Osteocyte (in vitro differentiated cells): ENCODE measurements at regions not wholly inside any gene's neighbourhood (a gene's known extent, or its start where the extent isn't known, plus 50 kb on each side); places are given as distances from the start of the nearest gene placed in this dataset.

Experiments
- DNase-seq: peaks from one replicate; pipeline ENCODE4 v3.0.0; 2021; ENCODE audit warnings: mixed read lengths; ENCODE audit not compliant: unreplicated experiment; ENCODE audit errors: extremely low spot score
- H3K27ac Mint-ChIP-seq: one replicate; pipeline ENCODE4 v1.8.0; 2021; ENCODE audit warnings: mild to moderate bottlenecking, mixed read lengths; ENCODE audit not compliant: unreplicated experiment
- H3K27me3 Mint-ChIP-seq: one replicate; pipeline ENCODE4 v1.8.0; 2021; ENCODE audit warnings: mixed read lengths; ENCODE audit not compliant: unreplicated experiment
- H3K36me3 Mint-ChIP-seq: one replicate; pipeline ENCODE4 v1.8.0; 2021; ENCODE audit warnings: mixed read lengths; ENCODE audit not compliant: unreplicated experiment
- H3K4me1 Mint-ChIP-seq: one replicate; pipeline ENCODE4 v1.8.0; 2021; ENCODE audit warnings: mixed read lengths; ENCODE audit not compliant: unreplicated experiment
- H3K4me3 Mint-ChIP-seq: one replicate; pipeline ENCODE4 v1.8.0; 2021; ENCODE audit warnings: mild to moderate bottlenecking, moderate library complexity, mixed read lengths; ENCODE audit not compliant: unreplicated experiment
- H3K9me3 Mint-ChIP-seq: one replicate; pipeline ENCODE4 v1.8.0; 2021; ENCODE audit warnings: mixed read lengths; ENCODE audit not compliant: unreplicated experiment
- TF ChIP-seq, protein P1 (sequence below): fragments of 200-600 bp; sonication (generic); IDR thresholded peaks from 2 replicates; pipeline ENCODE4 v1.5.0; 2021; ENCODE audit warnings: antibody characterized with exemption, mild to moderate bottlenecking, moderate library complexity

DNA sequence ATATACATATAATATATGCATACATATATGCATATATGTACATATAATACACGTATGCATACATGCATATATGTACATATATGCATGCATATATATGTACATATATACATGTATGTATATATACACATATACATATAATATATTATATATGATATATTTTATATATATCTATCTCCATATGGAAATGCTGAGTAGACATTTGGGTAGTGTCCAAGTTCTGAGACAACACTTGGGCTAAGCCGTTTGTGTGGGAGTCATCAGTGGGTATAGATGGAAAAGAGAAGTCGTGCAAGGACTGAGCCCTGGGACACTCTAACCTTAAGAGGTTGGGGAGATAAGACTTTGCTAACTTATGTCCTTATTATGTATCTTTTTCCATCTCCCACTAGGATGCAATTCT lies 165.2 kb upstream of the PODXL start:
- Mint-ChIP-seq H3K4me3 (no peak overlapping the region), H3K27me3 (peaks cover 40% of the 10 kb centered on the region), H3K27ac (no peak overlapping the region), H3K9me3 (no peaks in the 10 kb centered on the region), H3K36me3 (no peaks in the 10 kb centered on the region), H3K4me1 (no peaks in the 10 kb centered on the region)
- TF ChIP-seq, protein P1, sequence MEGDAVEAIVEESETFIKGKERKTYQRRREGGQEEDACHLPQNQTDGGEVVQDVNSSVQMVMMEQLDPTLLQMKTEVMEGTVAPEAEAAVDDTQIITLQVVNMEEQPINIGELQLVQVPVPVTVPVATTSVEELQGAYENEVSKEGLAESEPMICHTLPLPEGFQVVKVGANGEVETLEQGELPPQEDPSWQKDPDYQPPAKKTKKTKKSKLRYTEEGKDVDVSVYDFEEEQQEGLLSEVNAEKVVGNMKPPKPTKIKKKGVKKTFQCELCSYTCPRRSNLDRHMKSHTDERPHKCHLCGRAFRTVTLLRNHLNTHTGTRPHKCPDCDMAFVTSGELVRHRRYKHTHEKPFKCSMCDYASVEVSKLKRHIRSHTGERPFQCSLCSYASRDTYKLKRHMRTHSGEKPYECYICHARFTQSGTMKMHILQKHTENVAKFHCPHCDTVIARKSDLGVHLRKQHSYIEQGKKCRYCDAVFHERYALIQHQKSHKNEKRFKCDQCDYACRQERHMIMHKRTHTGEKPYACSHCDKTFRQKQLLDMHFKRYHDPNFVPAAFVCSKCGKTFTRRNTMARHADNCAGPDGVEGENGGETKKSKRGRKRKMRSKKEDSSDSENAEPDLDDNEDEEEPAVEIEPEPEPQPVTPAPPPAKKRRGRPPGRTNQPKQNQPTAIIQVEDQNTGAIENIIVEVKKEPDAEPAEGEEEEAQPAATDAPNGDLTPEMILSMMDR, result no peak
- DNase-seq, result no peak

DNA sequence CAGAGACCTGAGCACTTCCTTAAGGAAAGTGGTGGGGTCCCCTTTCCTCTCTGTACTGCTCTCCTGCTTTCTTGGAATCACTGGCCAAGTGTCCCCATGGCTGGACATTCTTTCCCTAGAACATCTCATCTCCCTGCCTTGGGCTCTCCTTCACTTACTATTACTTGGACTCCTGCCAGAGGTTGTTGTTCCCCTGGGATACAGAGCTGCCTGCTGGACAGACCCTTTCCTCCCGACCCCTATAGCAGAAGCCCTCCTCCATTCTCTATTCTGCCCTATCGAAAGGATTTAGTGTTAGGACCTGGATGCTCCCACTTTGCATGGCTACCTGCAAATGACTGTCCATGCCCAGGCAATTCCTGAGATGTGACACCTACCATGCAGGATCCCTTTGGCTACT lies 164.3 kb upstream of the PODXL start:
- TF ChIP-seq, protein P1, result no peak
- Mint-ChIP-seq H3K4me1 (no peaks in the 10 kb centered on the region), H3K9me3 (no peaks in the 10 kb centered on the region), H3K27me3 (peaks cover 42% of the 10 kb centered on the region), H3K4me3 (no peak overlapping the region), H3K36me3 (no peaks in the 10 kb centered on the region), H3K27ac (no peak overlapping the region)
- DNase-seq, result peak; percentile 67

DNA sequence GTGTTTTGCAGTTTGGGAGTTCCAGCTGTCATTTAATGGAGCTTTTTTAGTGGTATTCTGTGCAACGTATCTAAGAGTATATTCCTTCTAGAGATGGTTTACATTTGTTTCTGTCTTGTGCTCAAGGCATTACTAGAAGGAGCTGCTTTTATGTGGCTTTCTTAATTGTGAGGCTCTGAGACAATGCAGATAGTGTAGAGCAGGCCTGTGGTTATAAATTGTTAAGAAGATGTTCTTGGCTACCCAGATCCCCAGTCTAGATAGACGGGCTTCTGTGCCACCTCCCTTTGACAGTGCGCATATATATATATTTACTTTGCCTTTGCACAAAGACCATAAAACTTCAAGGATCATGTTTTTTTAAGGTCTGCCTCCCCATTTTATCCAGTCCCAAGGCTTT lies 160.8 kb upstream of the PODXL start:
- H3K36me3 Mint-ChIP-seq, result no peaks in the 10 kb centered on the region
- H3K4me3 Mint-ChIP-seq, result no peak overlapping the region
- peak; percentile 0 for DNase-seq
- no peak overlapping the region for H3K27ac Mint-ChIP-seq
- peaks cover 31% of the 10 kb centered on the region for H3K27me3 Mint-ChIP-seq
- no peaks in the 10 kb centered on the region for H3K9me3 Mint-ChIP-seq
- TF ChIP-seq, protein P1, result no peak
- no peaks in the 10 kb centered on the region for H3K4me1 Mint-ChIP-seq

DNA sequence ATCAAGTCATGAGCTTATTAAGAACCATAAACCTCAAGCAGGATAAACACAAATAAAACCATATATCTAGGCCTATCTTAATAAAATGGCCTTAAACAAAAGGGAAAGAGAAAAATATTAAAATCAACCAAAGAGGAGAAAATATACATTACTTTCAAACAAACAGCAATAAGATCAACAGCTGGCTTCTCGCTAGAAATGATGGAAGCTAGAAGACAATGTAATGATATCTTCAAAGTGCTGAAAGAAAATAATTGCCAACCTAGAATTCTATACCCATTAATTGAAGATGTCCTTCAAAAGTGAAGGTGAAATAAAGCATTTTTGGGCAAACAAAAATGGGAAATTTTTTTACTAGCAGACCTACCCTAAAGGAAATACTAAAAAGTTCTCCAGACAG lies 142.9 kb upstream of the PODXL start:
- TF ChIP-seq, protein P1, result no peak
- Mint-ChIP-seq H3K4me1 (no peaks in the 10 kb centered on the region), H3K36me3 (no peaks in the 10 kb centered on the region), H3K27me3 (peaks cover 45% of the 10 kb centered on the region), H3K27ac (no peak overlapping the region), H3K9me3 (no peaks in the 10 kb centered on the region), H3K4me3 (no peak overlapping the region)
- DNase-seq, result no peak

DNA sequence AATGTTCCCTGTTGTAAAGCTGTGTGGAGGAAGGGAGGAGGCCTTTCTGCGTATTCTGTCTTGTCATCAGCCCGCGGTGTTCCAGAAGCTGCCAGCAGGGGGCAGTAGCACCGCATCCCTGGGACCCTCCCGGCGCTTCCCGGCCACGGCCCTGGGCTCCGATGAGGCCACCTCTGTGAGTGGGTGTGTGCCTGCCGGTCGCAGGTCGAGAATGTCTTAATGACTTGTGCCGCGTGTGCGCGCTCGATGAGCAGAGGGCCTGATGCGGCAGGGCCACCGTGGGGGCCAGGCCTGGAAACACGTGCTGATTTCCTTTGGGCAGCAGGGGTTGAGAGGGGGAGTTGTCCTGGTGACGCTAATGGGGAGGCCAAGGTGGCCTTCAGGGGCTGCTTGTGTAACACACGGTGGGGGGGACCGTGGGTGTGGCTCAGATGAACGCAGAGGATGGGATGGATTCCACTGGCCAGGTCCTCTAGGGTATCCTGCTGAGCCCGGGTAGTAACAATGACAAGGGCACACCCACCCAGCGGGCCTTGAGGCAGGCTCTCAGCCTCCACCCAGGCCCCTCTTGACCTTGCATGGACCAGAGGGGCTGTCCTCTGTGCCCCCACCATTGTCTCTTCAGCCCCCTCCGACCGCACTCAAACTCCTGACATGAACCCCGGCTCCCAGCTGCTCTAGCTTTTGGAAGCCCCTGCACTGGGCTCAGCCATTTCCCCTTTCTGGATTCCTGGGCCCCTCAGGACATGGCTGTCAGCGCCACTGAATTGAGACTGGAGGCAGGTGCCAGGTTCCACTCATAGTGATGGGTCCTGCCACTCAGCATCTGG lies 135.9 kb upstream of the PODXL start:
- Mint-ChIP-seq H3K36me3 (no peaks in the 10 kb centered on the region), H3K9me3 (no peaks in the 10 kb centered on the region), H3K4me3 (peak overlapping the region; percentile 18), H3K4me1 (peaks cover 9% of the 10 kb centered on the region), H3K27ac (no peak overlapping the region), H3K27me3 (peaks cover 65% of the 10 kb centered on the region)
- TF ChIP-seq, protein P1, result peak; percentile 92
- DNase-seq, result peak; percentile 90
